ENCODE measurements at regions not wholly inside any gene's neighbourhood (a gene's known extent, or its start where the extent isn't known, plus 50 kb on each side); places are given as distances from the start of the nearest gene placed in this dataset.
"Not testable (repeated sequence)": the region's sequence is repeated elsewhere in the genome, so short reads cannot be mapped to it uniquely, and the experiment has no call there.

- intact Hi-C loops (cut with micrococcal nuclease) = no loop called here
Observed at GRCh38 chr13:58343076-58343475, 711.5 kb downstream of the PCDH17 start.

- intact Hi-C loops (cut with micrococcal nuclease) = not testable (repeated sequence)
Observed at GRCh38 chr13:58352100-58352499, 720.6 kb downstream of the PCDH17 start.

- intact Hi-C loops (cut with micrococcal nuclease) = no loop called here
Observed at GRCh38 chr13:58369936-58370335, 738.4 kb downstream of the PCDH17 start.

GRCh38 chr13:58376349-58376748, 744.8 kb downstream of the PCDH17 start:
- intact Hi-C loops (cut with micrococcal nuclease) = no loop called here

- intact Hi-C loops (cut with micrococcal nuclease) = no loop called here
Observed at GRCh38 chr13:58376775-58377174, 745.2 kb downstream of the PCDH17 start.

- intact Hi-C loops (cut with micrococcal nuclease) = no loop called here
Observed at GRCh38 chr13:58379221-58379620, 747.7 kb downstream of the PCDH17 start.

- intact Hi-C loops (cut with micrococcal nuclease) = not testable (repeated sequence)
Observed at GRCh38 chr13:58385336-58385735, 753.8 kb downstream of the PCDH17 start.

- intact Hi-C loops (cut with micrococcal nuclease) = no loop called here
Observed at GRCh38 chr13:58397596-58398387, 766.2 kb downstream of the PCDH17 start.

- intact Hi-C loops (cut with micrococcal nuclease) = no loop called here
Observed at GRCh38 chr13:58399263-58399662, 767.7 kb downstream of the PCDH17 start.

- intact Hi-C loops (cut with micrococcal nuclease) = no loop called here
Observed at GRCh38 chr13:58406545-58406944, 775.0 kb downstream of the PCDH17 start.

GRCh38 chr13:58429917-58430316, 798.4 kb downstream of the PCDH17 start:
- intact Hi-C loops (cut with micrococcal nuclease) = no loop called here

- intact Hi-C loops (cut with micrococcal nuclease) = no loop called here
Observed at GRCh38 chr13:58434943-58435342, 803.4 kb downstream of the PCDH17 start.

GRCh38 chr13:58437427-58437826, 805.9 kb downstream of the PCDH17 start:
- intact Hi-C loops (cut with micrococcal nuclease) = no loop called here

GRCh38 chr13:58446979-58447378, 815.4 kb downstream of the PCDH17 start:
- intact Hi-C loops (cut with micrococcal nuclease) = no loop called here

GRCh38 chr13:58452123-58452623, 820.6 kb downstream of the PCDH17 start:
- intact Hi-C loops (cut with micrococcal nuclease) = no loop called here

GRCh38 chr13:58455094-58455493, 823.5 kb downstream of the PCDH17 start:
- intact Hi-C loops (cut with micrococcal nuclease) = no loop called here

GRCh38 chr13:58461217-58461616, 829.7 kb downstream of the PCDH17 start:
- intact Hi-C loops (cut with micrococcal nuclease) = no loop called here

GRCh38 chr13:58463841-58464240, 832.3 kb downstream of the PCDH17 start:
- intact Hi-C loops (cut with micrococcal nuclease) = no loop called here

GRCh38 chr13:58467176-58467575, 835.6 kb downstream of the PCDH17 start:
- intact Hi-C loops (cut with micrococcal nuclease) = no loop called here

GRCh38 chr13:58472483-58472882, 840.9 kb downstream of the PCDH17 start:
- intact Hi-C loops (cut with micrococcal nuclease) = no loop called here

- intact Hi-C loops (cut with micrococcal nuclease) = no loop called here
Observed at GRCh38 chr13:58474581-58474980, 843.0 kb downstream of the PCDH17 start.

- intact Hi-C loops (cut with micrococcal nuclease) = no loop called here
Observed at GRCh38 chr13:58476206-58476918, 844.8 kb downstream of the PCDH17 start.

GRCh38 chr13:58478858-58479257, 847.3 kb downstream of the PCDH17 start:
- intact Hi-C loops (cut with micrococcal nuclease) = no loop called here
